ENCODE measurements at regions not wholly inside any gene's neighbourhood (a gene's known extent, or its start where the extent isn't known, plus 50 kb on each side); places are given as distances from the start of the nearest gene placed in this dataset.

- TF ChIP-seq CTCF (IDR thresholded peaks at IDR 0.05) (no peak), POLR2A (IDR thresholded peaks at IDR 0.05) (no peak)
These were observed 72.2 kb upstream of the COL13A1 start for GRCh38 chr10:69729326-69730048.
